ENCODE measurements at regions not wholly inside any gene's neighbourhood (a gene's known extent, or its start where the extent isn't known, plus 50 kb on each side); places are given as distances from the start of the nearest gene placed in this dataset.

DNA sequence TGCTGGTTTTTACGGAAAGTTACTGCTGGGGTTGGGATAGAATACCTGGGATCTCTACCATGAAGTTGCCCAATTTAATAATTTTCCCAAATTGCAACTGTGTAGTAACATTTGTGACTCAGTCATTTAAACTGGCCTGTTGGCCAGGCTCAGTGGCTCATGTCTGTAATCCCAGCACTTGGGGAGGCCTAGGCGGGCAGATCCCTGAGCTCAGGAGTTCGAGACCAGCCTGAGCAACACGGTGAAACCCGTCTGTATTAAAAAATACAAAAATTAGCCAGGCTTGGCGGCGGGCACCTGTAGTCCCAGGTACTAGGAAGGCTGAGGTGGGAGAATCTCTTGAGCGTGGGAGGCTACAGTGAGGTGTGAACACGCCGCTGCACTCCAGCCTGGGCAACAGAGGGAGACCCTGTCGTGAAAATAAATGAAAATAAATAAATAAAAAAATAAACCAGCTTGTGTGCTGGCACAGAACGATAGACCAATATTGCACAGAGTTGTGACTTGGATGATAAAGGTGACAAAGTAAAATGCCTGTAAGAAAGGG is 160.7 kb upstream of the ZNF608 start:
- TF ChIP-seq, protein P1, sequence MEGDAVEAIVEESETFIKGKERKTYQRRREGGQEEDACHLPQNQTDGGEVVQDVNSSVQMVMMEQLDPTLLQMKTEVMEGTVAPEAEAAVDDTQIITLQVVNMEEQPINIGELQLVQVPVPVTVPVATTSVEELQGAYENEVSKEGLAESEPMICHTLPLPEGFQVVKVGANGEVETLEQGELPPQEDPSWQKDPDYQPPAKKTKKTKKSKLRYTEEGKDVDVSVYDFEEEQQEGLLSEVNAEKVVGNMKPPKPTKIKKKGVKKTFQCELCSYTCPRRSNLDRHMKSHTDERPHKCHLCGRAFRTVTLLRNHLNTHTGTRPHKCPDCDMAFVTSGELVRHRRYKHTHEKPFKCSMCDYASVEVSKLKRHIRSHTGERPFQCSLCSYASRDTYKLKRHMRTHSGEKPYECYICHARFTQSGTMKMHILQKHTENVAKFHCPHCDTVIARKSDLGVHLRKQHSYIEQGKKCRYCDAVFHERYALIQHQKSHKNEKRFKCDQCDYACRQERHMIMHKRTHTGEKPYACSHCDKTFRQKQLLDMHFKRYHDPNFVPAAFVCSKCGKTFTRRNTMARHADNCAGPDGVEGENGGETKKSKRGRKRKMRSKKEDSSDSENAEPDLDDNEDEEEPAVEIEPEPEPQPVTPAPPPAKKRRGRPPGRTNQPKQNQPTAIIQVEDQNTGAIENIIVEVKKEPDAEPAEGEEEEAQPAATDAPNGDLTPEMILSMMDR (IDR thresholded peaks at IDR 0.05), result no peak
- TF ChIP-seq POLR2A (IDR thresholded peaks at IDR 0.05), result no peak
